WTC11 (cell line): ENCODE measurements at regions not wholly inside any gene's neighbourhood (a gene's known extent, or its start where the extent isn't known, plus 50 kb on each side); places are given as distances from the start of the nearest gene placed in this dataset.

Source experiments
- ATAC-seq: fragments of 200-7000 bp; cut with Tn5 transposase; 2 replicates; pipeline ENCODE4 v1.10.0; 2021; ENCODE audit warnings: mild to moderate bottlenecking, moderate library complexity
- CTCF ChIA-PET: fragments of 300-600 bp; sonication (Branson Sonifier 250); formaldehyde crosslinking; loops from one replicate; lab custom pipeline; 2021; ENCODE audit warnings: antibody characterized with exemption; lab: Charles Lee
- POLR2A ChIA-PET: fragments of 350-600 bp; sonication (Branson Sonifier 250); formaldehyde crosslinking; loops from one replicate; lab custom pipeline; 2021; ENCODE audit warnings: antibody characterized with exemption; lab: Charles Lee
- DNase-seq: peaks from one replicate; pipeline ENCODE4 v3.0.0; 2021; ENCODE audit warnings: low spot score
- H3K27ac Mint-ChIP-seq: 2 replicates; pipeline ENCODE4 v1.8.0; 2021; ENCODE audit warnings: mixed read lengths
- H3K27me3 Mint-ChIP-seq: 2 replicates; pipeline ENCODE4 v1.8.0; 2021; ENCODE audit warnings: low read depth, mild to moderate bottlenecking, moderate library complexity, mixed read lengths
- H3K36me3 Mint-ChIP-seq: 2 replicates; pipeline ENCODE4 v1.8.0; 2021; ENCODE audit warnings: mixed read lengths
- H3K4me1 Mint-ChIP-seq: 2 replicates; pipeline ENCODE4 v1.8.0; 2022; ENCODE audit warnings: mixed read lengths
- H3K4me3 Mint-ChIP-seq: 2 replicates; pipeline ENCODE4 v1.8.0; 2021; ENCODE audit warnings: mild to moderate bottlenecking, moderate library complexity, mixed read lengths
- H3K9me3 Mint-ChIP-seq: 2 replicates; pipeline ENCODE4 v1.8.0; 2021; ENCODE audit warnings: mixed read lengths
- NFATC4 ChIP-seq: fragments of 250-450 bp; sonication (Bioruptor Pico); IDR thresholded peaks from 2 replicates; pipeline ENCODE4 v1.9.0; 2021; ENCODE audit warnings: mild to moderate bottlenecking
- NFE2L1 ChIP-seq: sonication (generic); formaldehyde crosslinking; IDR thresholded peaks from 2 replicates; pipeline ENCODE4 v1.8.1; 2023; ENCODE audit warnings: missing genetic modification reagents
- NR2C2 ChIP-seq: sonication (generic); formaldehyde crosslinking; IDR thresholded peaks from 2 replicates; pipeline ENCODE4 v1.8.0; 2022; ENCODE audit warnings: mild to moderate bottlenecking, missing genetic modification reagents
- SP1 ChIP-seq: sonication (generic); formaldehyde crosslinking; conservative IDR thresholded peaks from 2 replicates; pipeline ENCODE4 v1.8.1; 2022; ENCODE audit warnings: missing genetic modification reagents
- ZNF138 ChIP-seq: sonication (generic); formaldehyde crosslinking; conservative IDR thresholded peaks from 2 replicates; pipeline ENCODE4 v1.8.1; 2022; ENCODE audit warnings: mild to moderate bottlenecking, moderate library complexity, missing genetic modification reagents
- ZNF263 ChIP-seq: sonication (generic); formaldehyde crosslinking; IDR thresholded peaks from 2 replicates; pipeline ENCODE4 v1.8.1; 2022; ENCODE audit warnings: low read depth, mild to moderate bottlenecking, moderate library complexity, missing genetic modification reagents
- ZNF671 ChIP-seq: fragments of 250-450 bp; sonication (Bioruptor Pico); IDR thresholded peaks from 2 replicates; pipeline ENCODE4 v1.8.0; 2021; ENCODE audit warnings: mild to moderate bottlenecking
- TF ChIP-seq, protein P1 (sequence below): sonication (generic); formaldehyde crosslinking; conservative IDR thresholded peaks from 2 replicates; pipeline ENCODE4 v1.8.1; 2023; ENCODE audit warnings: mild to moderate bottlenecking, low read depth, missing genetic modification reagents, moderate library complexity
- TF ChIP-seq, protein P2 (sequence below): sonication (generic); formaldehyde crosslinking; IDR thresholded peaks from 2 replicates; pipeline ENCODE4 v1.8.0; 2022; ENCODE audit warnings: mild to moderate bottlenecking, missing genetic modification reagents
- TF ChIP-seq, protein P3 (sequence below): sonication (generic); formaldehyde crosslinking; IDR thresholded peaks from 2 replicates; pipeline ENCODE4 v1.8.1; 2023; ENCODE audit warnings: mild to moderate bottlenecking, moderate library complexity, missing genetic modification reagents
- TF ChIP-seq, protein P4 (sequence below): fragments of 250-450 bp; sonication (Bioruptor Pico); IDR thresholded peaks from 2 replicates; pipeline ENCODE4 v2.1.2; 2022; ENCODE audit warnings: mild to moderate bottlenecking, moderate library complexity
- TF ChIP-seq, protein P5 (sequence below): sonication (generic); formaldehyde crosslinking; IDR thresholded peaks from 2 replicates; pipeline ENCODE4 v1.8.1; 2023; ENCODE audit warnings: mild to moderate bottlenecking, missing genetic modification reagents
- TF ChIP-seq, protein P6 (sequence below): sonication (generic); formaldehyde crosslinking; IDR thresholded peaks from 2 replicates; pipeline ENCODE4 v1.8.0; 2023; ENCODE audit warnings: mild to moderate bottlenecking, missing genetic modification reagents

DNA sequence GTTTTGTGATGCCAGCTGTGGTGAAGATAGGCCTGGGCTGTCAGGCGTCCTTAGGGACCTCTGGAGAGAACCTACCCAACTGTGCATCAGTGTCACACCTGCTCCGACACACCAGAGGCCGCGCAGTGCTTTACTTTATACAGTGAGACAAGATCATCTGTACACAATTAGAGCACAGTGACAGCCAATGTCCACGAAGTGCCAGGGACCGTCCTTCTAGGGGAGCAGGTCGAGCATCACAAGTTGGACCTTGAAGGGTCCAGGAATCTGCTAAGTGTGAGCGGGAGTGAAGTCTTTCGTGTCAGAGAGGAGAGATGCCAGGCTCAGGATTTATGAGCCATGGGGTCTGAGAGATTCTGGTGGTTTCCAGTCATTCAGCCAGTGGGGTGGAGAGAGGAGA is 104.2 kb downstream of the TMEM18 start (continued):
- TF ChIP-seq, protein P1, sequence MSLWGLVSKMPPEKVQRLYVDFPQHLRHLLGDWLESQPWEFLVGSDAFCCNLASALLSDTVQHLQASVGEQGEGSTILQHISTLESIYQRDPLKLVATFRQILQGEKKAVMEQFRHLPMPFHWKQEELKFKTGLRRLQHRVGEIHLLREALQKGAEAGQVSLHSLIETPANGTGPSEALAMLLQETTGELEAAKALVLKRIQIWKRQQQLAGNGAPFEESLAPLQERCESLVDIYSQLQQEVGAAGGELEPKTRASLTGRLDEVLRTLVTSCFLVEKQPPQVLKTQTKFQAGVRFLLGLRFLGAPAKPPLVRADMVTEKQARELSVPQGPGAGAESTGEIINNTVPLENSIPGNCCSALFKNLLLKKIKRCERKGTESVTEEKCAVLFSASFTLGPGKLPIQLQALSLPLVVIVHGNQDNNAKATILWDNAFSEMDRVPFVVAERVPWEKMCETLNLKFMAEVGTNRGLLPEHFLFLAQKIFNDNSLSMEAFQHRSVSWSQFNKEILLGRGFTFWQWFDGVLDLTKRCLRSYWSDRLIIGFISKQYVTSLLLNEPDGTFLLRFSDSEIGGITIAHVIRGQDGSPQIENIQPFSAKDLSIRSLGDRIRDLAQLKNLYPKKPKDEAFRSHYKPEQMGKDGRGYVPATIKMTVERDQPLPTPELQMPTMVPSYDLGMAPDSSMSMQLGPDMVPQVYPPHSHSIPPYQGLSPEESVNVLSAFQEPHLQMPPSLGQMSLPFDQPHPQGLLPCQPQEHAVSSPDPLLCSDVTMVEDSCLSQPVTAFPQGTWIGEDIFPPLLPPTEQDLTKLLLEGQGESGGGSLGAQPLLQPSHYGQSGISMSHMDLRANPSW (CRISPR knock-in tag): no peak
- TF ChIP-seq, protein P2, sequence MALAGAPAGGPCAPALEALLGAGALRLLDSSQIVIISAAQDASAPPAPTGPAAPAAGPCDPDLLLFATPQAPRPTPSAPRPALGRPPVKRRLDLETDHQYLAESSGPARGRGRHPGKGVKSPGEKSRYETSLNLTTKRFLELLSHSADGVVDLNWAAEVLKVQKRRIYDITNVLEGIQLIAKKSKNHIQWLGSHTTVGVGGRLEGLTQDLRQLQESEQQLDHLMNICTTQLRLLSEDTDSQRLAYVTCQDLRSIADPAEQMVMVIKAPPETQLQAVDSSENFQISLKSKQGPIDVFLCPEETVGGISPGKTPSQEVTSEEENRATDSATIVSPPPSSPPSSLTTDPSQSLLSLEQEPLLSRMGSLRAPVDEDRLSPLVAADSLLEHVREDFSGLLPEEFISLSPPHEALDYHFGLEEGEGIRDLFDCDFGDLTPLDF (CRISPR knock-in tag): no peak

DNA sequence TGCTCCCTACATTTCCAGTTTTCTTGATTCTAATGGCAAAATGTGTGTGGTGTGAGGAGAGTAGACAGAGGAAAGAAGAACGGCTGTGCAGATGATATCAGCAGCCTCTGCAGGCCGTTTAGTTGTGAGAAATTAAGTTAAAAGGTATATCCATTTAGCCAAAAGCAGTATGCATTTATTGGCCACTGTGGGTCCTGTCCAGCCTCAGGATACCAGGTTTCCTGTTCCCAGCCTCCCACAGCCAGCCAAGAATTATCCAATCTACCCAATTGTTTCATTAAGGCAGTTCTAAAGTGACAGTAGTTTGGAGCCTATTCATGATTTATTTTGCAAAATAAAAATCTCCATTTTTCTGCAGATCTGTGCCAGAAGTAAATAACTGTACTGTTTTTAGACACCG is 107.5 kb downstream of the TMEM18 start:
- Mint-ChIP-seq H3K27me3 (peaks cover 2% of the 10 kb centered on the region), H3K36me3 (no peaks in the 10 kb centered on the region), H3K9me3 (peaks cover 14% of the 10 kb centered on the region), H3K27ac (no peak overlapping the region), H3K4me1 (no peaks in the 10 kb centered on the region), H3K4me3 (no peak overlapping the region)
- no peak for DNase-seq
- CTCF ChIA-PET: no interaction called here
- no peak for TF ChIP-seq SP1 (CRISPR knock-in tag)
- TF ChIP-seq, protein P3, sequence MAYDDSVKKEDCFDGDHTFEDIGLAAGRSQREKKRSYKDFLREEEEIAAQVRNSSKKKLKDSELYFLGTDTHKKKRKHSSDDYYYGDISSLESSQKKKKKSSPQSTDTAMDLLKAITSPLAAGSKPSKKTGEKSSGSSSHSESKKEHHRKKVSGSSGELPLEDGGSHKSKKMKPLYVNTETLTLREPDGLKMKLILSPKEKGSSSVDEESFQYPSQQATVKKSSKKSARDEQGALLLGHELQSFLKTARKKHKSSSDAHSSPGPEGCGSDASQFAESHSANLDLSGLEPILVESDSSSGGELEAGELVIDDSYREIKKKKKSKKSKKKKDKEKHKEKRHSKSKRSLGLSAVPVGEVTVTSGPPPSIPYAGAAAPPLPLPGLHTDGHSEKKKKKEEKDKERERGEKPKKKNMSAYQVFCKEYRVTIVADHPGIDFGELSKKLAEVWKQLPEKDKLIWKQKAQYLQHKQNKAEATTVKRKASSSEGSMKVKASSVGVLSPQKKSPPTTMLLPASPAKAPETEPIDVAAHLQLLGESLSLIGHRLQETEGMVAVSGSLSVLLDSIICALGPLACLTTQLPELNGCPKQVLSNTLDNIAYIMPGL (CRISPR knock-in tag): no peak
- TF ChIP-seq ZNF138 (CRISPR knock-in tag): no peak
- TF ChIP-seq NFATC4 (CRISPR knock-in tag): no peak
- no peak for ATAC-seq
- POLR2A ChIA-PET: no interaction called here

DNA sequence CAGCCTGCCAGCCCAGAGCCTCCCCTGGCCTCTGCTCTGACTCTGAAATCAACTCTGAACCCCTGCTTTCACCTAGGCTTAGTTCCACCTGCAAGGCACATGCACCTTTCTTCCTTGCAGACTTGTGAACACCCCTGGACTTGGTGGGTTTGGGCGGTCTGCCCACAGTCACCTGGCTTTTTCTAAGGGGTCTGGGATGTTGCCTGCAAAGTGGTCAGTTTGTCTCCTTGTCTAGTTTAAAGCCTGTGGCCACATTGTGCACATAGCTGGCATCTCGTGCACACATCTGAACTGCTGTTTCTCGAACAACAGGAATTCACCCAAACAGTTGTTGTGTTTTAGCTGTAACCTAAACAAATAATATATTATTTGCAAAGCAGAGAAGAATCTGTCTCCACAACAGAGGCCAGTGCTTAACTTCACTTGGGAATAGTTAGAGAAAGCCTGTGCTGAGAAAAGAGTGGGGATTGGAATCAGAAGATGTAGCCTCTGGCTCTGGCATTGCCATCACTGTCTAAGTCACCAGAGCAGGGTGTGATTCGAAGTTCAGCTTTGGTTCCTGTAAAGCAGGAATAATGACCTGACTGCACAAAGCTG is 108.5 kb downstream of the TMEM18 start:
- CTCF ChIA-PET: no interaction called here
- ATAC-seq: no peak
- Mint-ChIP-seq H3K27me3 (peaks cover 2% of the 10 kb centered on the region), H3K9me3 (peaks cover 14% of the 10 kb centered on the region), H3K4me3 (no peak overlapping the region), H3K4me1 (no peaks in the 10 kb centered on the region)
- DNase-seq: no peak
- TF ChIP-seq, protein P4, sequence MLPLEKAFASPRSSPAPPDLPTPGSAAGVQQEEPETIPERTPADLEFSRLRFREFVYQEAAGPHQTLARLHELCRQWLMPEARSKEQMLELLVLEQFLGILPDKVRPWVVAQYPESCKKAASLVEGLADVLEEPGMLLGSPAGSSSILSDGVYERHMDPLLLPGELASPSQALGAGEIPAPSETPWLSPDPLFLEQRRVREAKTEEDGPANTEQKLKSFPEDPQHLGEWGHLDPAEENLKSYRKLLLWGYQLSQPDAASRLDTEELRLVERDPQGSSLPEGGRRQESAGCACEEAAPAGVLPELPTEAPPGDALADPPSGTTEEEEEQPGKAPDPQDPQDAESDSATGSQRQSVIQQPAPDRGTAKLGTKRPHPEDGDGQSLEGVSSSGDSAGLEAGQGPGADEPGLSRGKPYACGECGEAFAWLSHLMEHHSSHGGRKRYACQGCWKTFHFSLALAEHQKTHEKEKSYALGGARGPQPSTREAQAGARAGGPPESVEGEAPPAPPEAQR: no peak
- TF ChIP-seq NFE2L1 (CRISPR knock-in tag): no peak
- TF ChIP-seq ZNF671 (CRISPR knock-in tag): no peak
- TF ChIP-seq, protein P5, sequence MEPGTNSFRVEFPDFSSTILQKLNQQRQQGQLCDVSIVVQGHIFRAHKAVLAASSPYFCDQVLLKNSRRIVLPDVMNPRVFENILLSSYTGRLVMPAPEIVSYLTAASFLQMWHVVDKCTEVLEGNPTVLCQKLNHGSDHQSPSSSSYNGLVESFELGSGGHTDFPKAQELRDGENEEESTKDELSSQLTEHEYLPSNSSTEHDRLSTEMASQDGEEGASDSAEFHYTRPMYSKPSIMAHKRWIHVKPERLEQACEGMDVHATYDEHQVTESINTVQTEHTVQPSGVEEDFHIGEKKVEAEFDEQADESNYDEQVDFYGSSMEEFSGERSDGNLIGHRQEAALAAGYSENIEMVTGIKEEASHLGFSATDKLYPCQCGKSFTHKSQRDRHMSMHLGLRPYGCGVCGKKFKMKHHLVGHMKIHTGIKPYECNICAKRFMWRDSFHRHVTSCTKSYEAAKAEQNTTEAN (CRISPR knock-in tag): no peak
- TF ChIP-seq ZNF263 (CRISPR knock-in tag): no peak
- TF ChIP-seq, protein P6, sequence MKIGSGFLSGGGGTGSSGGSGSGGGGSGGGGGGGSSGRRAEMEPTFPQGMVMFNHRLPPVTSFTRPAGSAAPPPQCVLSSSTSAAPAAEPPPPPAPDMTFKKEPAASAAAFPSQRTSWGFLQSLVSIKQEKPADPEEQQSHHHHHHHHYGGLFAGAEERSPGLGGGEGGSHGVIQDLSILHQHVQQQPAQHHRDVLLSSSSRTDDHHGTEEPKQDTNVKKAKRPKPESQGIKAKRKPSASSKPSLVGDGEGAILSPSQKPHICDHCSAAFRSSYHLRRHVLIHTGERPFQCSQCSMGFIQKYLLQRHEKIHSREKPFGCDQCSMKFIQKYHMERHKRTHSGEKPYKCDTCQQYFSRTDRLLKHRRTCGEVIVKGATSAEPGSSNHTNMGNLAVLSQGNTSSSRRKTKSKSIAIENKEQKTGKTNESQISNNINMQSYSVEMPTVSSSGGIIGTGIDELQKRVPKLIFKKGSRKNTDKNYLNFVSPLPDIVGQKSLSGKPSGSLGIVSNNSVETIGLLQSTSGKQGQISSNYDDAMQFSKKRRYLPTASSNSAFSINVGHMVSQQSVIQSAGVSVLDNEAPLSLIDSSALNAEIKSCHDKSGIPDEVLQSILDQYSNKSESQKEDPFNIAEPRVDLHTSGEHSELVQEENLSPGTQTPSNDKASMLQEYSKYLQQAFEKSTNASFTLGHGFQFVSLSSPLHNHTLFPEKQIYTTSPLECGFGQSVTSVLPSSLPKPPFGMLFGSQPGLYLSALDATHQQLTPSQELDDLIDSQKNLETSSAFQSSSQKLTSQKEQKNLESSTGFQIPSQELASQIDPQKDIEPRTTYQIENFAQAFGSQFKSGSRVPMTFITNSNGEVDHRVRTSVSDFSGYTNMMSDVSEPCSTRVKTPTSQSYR (CRISPR knock-in tag): no peak
- TF ChIP-seq NR2C2 (CRISPR knock-in tag): no peak
- TF ChIP-seq, all 79 proteins: peak for 0
- Mint-ChIP-seq H3K27ac (no peak overlapping the region), H3K36me3 (no peaks in the 10 kb centered on the region)
- POLR2A ChIA-PET: no interaction called here
